Mesendoderm (in vitro differentiated cells): ENCODE measurements at regions not wholly inside any gene's neighbourhood (a gene's known extent, or its start where the extent isn't known, plus 50 kb on each side); places are given as distances from the start of the nearest gene placed in this dataset.
"Not testable (repeated sequence)": the region's sequence is repeated elsewhere in the genome, so short reads cannot be mapped to it uniquely, and the experiment has no call there.

Experiments
- DNase-seq: peaks from one replicate; pipeline ENCODE4 v3.0.0; 2013
- H2AK5ac ChIP-seq: 2 replicates; pipeline ENCODE4 v1.6.1; 2013; ENCODE audit warnings: low read length, inconsistent platforms
- H2BK120ac ChIP-seq: 2 replicates; pipeline ENCODE4 v1.6.1; 2013; ENCODE audit warnings: low read depth, mild to moderate bottlenecking, low read length, moderate library complexity, mixed read lengths
- H2BK15ac ChIP-seq: replicated peaks from 2 replicates; pipeline ENCODE4 v1.6.1; 2013; ENCODE audit warnings: low read depth, mild to moderate bottlenecking, moderate library complexity
- H2BK5ac ChIP-seq: 2 replicates; pipeline ENCODE4 v1.6.1; 2013; ENCODE audit warnings: low read length, inconsistent platforms
- H3K18ac ChIP-seq: 2 replicates; pipeline ENCODE4 v1.6.1; 2013; ENCODE audit warnings: mild to moderate bottlenecking, low read length, mixed read lengths
- H3K23ac ChIP-seq: one replicate; pipeline ENCODE4 v1.6.1; 2013; ENCODE audit warnings: low read length
- H3K27ac ChIP-seq: 2 replicates; pipeline ENCODE4 v1.5.1; 2013; ENCODE audit warnings: low read depth, mild to moderate bottlenecking, inconsistent platforms, low read length, moderate library complexity
- H3K27me3 ChIP-seq: 2 replicates; pipeline ENCODE4 v1.6.1; 2013; ENCODE audit warnings: low read length, control low read depth, mild to moderate bottlenecking, inconsistent platforms; ENCODE audit not compliant: insufficient read depth, poor library complexity
- H3K36me3 ChIP-seq: 2 replicates; pipeline ENCODE4 v1.6.1; 2013; ENCODE audit warnings: low read length, inconsistent platforms; ENCODE audit not compliant: control insufficient read depth, insufficient read depth
- H3K4ac ChIP-seq: one replicate; pipeline ENCODE4 v1.6.1; 2013; ENCODE audit warnings: low read depth, mild to moderate bottlenecking, low read length, moderate library complexity
- H3K4me1 ChIP-seq: 2 replicates; pipeline ENCODE4 v1.6.1; 2013; ENCODE audit warnings: low read depth, low read length, inconsistent platforms; ENCODE audit not compliant: control insufficient read depth
- H3K4me2 ChIP-seq: 2 replicates; pipeline ENCODE4 v1.6.1; 2013; ENCODE audit warnings: low read length
- H3K4me3 ChIP-seq: 2 replicates; pipeline ENCODE4 v1.5.1; 2013; ENCODE audit warnings: mild to moderate bottlenecking, low read length
- H3K56ac ChIP-seq: one replicate; pipeline ENCODE4 v1.6.1; 2013; ENCODE audit warnings: low read length
- H3K79me1 ChIP-seq: 2 replicates; pipeline ENCODE4 v1.6.1; 2013; ENCODE audit warnings: low read length, inconsistent platforms
- H3K79me2 ChIP-seq: 2 replicates; pipeline ENCODE4 v1.6.1; 2013; ENCODE audit warnings: mild to moderate bottlenecking, low read length; ENCODE audit not compliant: control insufficient read depth, insufficient read depth
- H3K9ac ChIP-seq: 2 replicates; pipeline ENCODE4 v1.6.1; 2013; ENCODE audit warnings: low read length, inconsistent platforms
- H4K5ac ChIP-seq: one replicate; pipeline ENCODE4 v1.6.1; 2013; ENCODE audit warnings: low read length
- H4K8ac ChIP-seq: one replicate; pipeline ENCODE4 v1.6.1; 2013; ENCODE audit warnings: low read depth, mild to moderate bottlenecking, control low read depth, low read length, moderate library complexity
- WGBS: extraction: QIAGEN DNeasy Blood & Tissue Kit; methylation state at CpG from one replicate; pipeline ENCODE4 v1.1.7; 2013; ENCODE audit warnings: low lambda C conversion rate, missing lambda C conversion rate; ENCODE audit not compliant: insufficient coverage; ENCODE audit errors: extremely low coverage; 5-methylcytosine and 5-hydroxymethylcytosine counted together

DNA sequence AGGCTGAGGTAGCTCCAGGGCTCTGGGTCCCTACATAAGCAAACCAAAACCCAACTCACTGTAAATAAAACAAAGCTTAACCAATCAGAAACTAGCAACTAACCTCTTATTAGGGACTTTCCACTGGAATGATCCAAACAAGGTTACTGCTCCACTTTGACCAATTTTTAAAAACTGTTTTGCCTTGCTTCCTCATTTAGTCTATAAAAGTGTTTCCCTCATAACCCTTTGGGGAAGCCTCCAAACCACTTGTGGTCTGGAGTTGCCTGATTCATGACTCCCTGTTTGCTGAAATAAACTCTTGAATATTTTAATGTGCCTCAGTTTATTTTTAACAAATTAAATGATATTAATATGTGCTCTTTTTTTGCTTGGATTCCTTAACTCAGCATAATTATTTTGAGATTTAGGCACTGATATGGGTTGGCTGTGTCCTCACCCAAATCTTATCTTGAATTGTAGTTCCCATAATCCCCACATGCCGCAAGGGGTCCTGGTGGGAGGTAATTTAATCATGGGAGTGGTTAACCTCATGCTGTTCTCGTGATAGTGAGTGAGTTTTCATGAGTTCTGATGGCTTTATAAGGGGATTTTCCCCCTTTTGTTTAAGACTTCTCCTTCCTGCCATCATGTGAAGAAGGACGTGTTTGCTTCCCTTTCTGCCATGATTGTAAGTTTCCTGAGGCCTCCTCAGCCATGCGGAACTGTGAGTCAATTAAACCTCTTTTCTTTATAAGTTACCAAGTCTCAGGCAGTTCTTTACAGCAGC is 90.6 kb downstream of the CD200R1L start:
- Histone ChIP-seq H2BK120ac (no peak overlapping the region), H3K23ac (no peak overlapping the region), H3K79me2 (no peaks in the 10 kb centered on the region), H2BK5ac (no peak overlapping the region), H3K4me2 (no peak overlapping the region), H3K4ac (no peak overlapping the region), H3K4me3 (no peak overlapping the region), H3K9ac (no peak overlapping the region), H3K4me1 (no peaks in the 10 kb centered on the region), H3K18ac (no peak overlapping the region), H3K56ac (no peak overlapping the region), H2AK5ac (no peak overlapping the region), H3K79me1 (no peaks in the 10 kb centered on the region), H4K8ac (no peak overlapping the region), H3K36me3 (no peaks in the 10 kb centered on the region), H3K27ac (no peak overlapping the region), H4K5ac (no peak overlapping the region), H2BK15ac (no peak overlapping the region), H3K27me3 (no peaks in the 10 kb centered on the region)
- no CpG with 5 or more reads among the region's 4 CpGs for WGBS
- DNase-seq, result peak; percentile 30

- not testable (repeated sequence) for H3K4me1 ChIP-seq, H3K79me2 ChIP-seq, H3K27me3 ChIP-seq, H2BK5ac ChIP-seq, H3K4me2 ChIP-seq, H3K18ac ChIP-seq, DNase-seq, H3K36me3 ChIP-seq, H3K4ac ChIP-seq, H2AK5ac ChIP-seq, H4K8ac ChIP-seq, H3K79me1 ChIP-seq, H3K4me3 ChIP-seq, H4K5ac ChIP-seq, H2BK120ac ChIP-seq, H3K56ac ChIP-seq, H3K23ac ChIP-seq, H3K9ac ChIP-seq, H2BK15ac ChIP-seq, H3K27ac ChIP-seq
- no CpG with 5 or more reads among the region's 13 CpGs for WGBS
Measured at GRCh38 chr3:112755046-112755445, 91.6 kb downstream of the CD200R1L start.

GRCh38 chr3:112751564-112752512 is 94.8 kb downstream of the CD200R1L start:
- H3K79me1 ChIP-seq, result no peaks in the 10 kb centered on the region
- no peak overlapping the region for H3K18ac ChIP-seq
- no peak overlapping the region for H2BK15ac ChIP-seq
- H3K9ac ChIP-seq, result no peak overlapping the region
- H2BK5ac ChIP-seq, result no peak overlapping the region
- no peak overlapping the region for H3K4me2 ChIP-seq
- no peak overlapping the region for H2AK5ac ChIP-seq
- no peak overlapping the region for H3K56ac ChIP-seq
- WGBS, result no CpG with 5 or more reads among the region's 3 CpGs
- no peak overlapping the region for H4K8ac ChIP-seq
- H3K36me3 ChIP-seq, result no peaks in the 10 kb centered on the region
- H4K5ac ChIP-seq, result no peak overlapping the region
- H3K23ac ChIP-seq, result no peak overlapping the region
- no peak overlapping the region for H3K4me3 ChIP-seq
- H2BK120ac ChIP-seq, result no peak overlapping the region
- H3K27me3 ChIP-seq, result no peaks in the 10 kb centered on the region
- H3K27ac ChIP-seq, result no peak overlapping the region
- peaks cover 2% of the 10 kb centered on the region for H3K4me1 ChIP-seq
- DNase-seq, result no peak
- no peak overlapping the region for H3K4ac ChIP-seq
- H3K79me2 ChIP-seq, result no peaks in the 10 kb centered on the region

DNA sequence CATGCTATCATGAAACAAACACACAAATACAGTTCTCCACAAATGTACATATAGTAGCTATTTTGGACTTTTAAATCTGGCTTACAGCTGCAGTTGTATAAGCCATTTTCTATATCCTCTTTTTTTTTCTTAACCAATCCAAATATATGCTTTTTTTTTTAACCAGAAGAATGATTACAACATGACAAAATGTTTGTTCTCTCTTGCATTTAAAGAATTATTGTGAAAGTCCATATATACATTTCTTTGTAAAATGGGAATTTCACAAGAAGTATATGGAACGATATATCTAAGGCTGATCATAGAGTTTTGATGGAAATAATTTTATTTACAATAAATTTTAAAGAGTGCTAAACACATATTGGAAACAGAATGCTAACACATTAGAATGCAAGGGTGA is 95.6 kb downstream of the CD200R1L start:
- Histone ChIP-seq H4K5ac (no peak overlapping the region), H3K9ac (no peak overlapping the region), H2BK120ac (no peak overlapping the region), H2AK5ac (no peak overlapping the region), H3K79me2 (no peaks in the 10 kb centered on the region), H2BK5ac (no peak overlapping the region), H2BK15ac (no peak overlapping the region), H3K18ac (no peak overlapping the region), H3K23ac (no peak overlapping the region), H3K56ac (no peak overlapping the region), H3K79me1 (no peaks in the 10 kb centered on the region), H3K27ac (no peak overlapping the region), H3K36me3 (no peaks in the 10 kb centered on the region), H3K4ac (no peak overlapping the region), H3K4me3 (no peak overlapping the region), H3K27me3 (no peaks in the 10 kb centered on the region), H3K4me2 (no peak overlapping the region), H4K8ac (no peak overlapping the region), H3K4me1 (peaks cover 2% of the 10 kb centered on the region)
- DNase-seq, result no peak
- no CpG with 5 or more reads among the region's 1 CpG for WGBS

GRCh38 chr3:112747624-112748023 is 99.0 kb downstream of the CD200R1L start:
- Histone ChIP-seq H3K23ac (no peak overlapping the region), H2BK120ac (no peak overlapping the region), H3K56ac (no peak overlapping the region), H3K79me2 (no peaks in the 10 kb centered on the region), H2BK5ac (no peak overlapping the region), H4K5ac (no peak overlapping the region), H3K36me3 (no peaks in the 10 kb centered on the region), H3K4ac (no peak overlapping the region), H2AK5ac (no peak overlapping the region), H3K4me3 (no peak overlapping the region), H3K27me3 (no peaks in the 10 kb centered on the region), H3K9ac (no peak overlapping the region), H3K27ac (no peak overlapping the region), H2BK15ac (no peak overlapping the region), H3K18ac (no peak overlapping the region), H3K4me2 (no peak overlapping the region), H3K4me1 (peaks cover 2% of the 10 kb centered on the region), H3K79me1 (no peaks in the 10 kb centered on the region), H4K8ac (no peak overlapping the region)
- WGBS, result no CpG with 5 or more reads among the region's 3 CpGs
- no peak for DNase-seq
